ENCODE measurements at regions not wholly inside any gene's neighbourhood (a gene's known extent, or its start where the extent isn't known, plus 50 kb on each side); places are given as distances from the start of the nearest gene placed in this dataset.
A peak's percentile ranks its signal among the peaks of the same experiment; 100 is the strongest.

GRCh38 chr12:58140395-58140794 lies 199.0 kb downstream of the ATP23 start:
- no peaks in the 10 kb centered on the region for H3K36me3 ChIP-seq (replicated peaks)
- no peak for DNase-seq
- H3K27me3 ChIP-seq (replicated peaks), result no peaks in the 10 kb centered on the region
- in situ Hi-C loops (cut with HindIII; ENCODE audit: low pct_ligation_motif_present, low sequenced_read_pairs), result no loop called here
- H3K4me3 ChIP-seq (ENCODE audit: low read depth, low read length), result no peak overlapping the region
- H3K27ac ChIP-seq, result no peak overlapping the region
- TF ChIP-seq CTCF (IDR thresholded peaks at IDR 0.05; ENCODE audit: low read depth, low read length, missing control alignments), result no peak

- Histone ChIP-seq H3K36me3 (replicated peaks) (no peaks in the 10 kb centered on the region), H3K27ac (no peak overlapping the region), H3K4me3 (ENCODE audit: low read depth, low read length) (no peak overlapping the region), H3K27me3 (replicated peaks) (no peaks in the 10 kb centered on the region)
- DNase-seq, result no peak
- in situ Hi-C loops (cut with HindIII; ENCODE audit: low pct_ligation_motif_present, low sequenced_read_pairs), result no loop called here
- TF ChIP-seq CTCF (IDR thresholded peaks at IDR 0.05; ENCODE audit: low read depth, low read length, missing control alignments), result no peak
Measured at GRCh38 chr12:58142991-58143390, 201.6 kb downstream of the ATP23 start.

- Histone ChIP-seq H3K4me3 (ENCODE audit: low read depth, low read length) (no peak overlapping the region), H3K27ac (no peak overlapping the region), H3K36me3 (replicated peaks) (no peaks in the 10 kb centered on the region), H3K27me3 (replicated peaks) (no peaks in the 10 kb centered on the region)
- no peak for TF ChIP-seq CTCF (IDR thresholded peaks at IDR 0.05; ENCODE audit: low read depth, low read length, missing control alignments)
- in situ Hi-C loops (cut with HindIII; ENCODE audit: low pct_ligation_motif_present, low sequenced_read_pairs), result no loop called here
- DNase-seq, result no peak
Measured at GRCh38 chr12:58143498-58143995, 202.2 kb downstream of the ATP23 start.

GRCh38 chr12:58148405-58148804 lies 207.0 kb downstream of the ATP23 start:
- peak; percentile 83 for DNase-seq
- no peak overlapping the region for H3K27ac ChIP-seq
- H3K4me3 ChIP-seq (ENCODE audit: low read depth, low read length), result no peak overlapping the region
- H3K27me3 ChIP-seq (replicated peaks), result no peaks in the 10 kb centered on the region
- no peak for TF ChIP-seq CTCF (IDR thresholded peaks at IDR 0.05; ENCODE audit: low read depth, low read length, missing control alignments)
- no peaks in the 10 kb centered on the region for H3K36me3 ChIP-seq (replicated peaks)
- in situ Hi-C loops (cut with HindIII; ENCODE audit: low pct_ligation_motif_present, low sequenced_read_pairs), result no loop called here

- no peak overlapping the region for H3K27ac ChIP-seq
- no peak for TF ChIP-seq CTCF (IDR thresholded peaks at IDR 0.05; ENCODE audit: low read depth, low read length, missing control alignments)
- in situ Hi-C loops (cut with HindIII; ENCODE audit: low pct_ligation_motif_present, low sequenced_read_pairs), result no loop called here
Measured at GRCh38 chr12:58148976-58149375, 207.6 kb downstream of the ATP23 start.

GRCh38 chr12:58154359-58154758 lies 213.0 kb downstream of the ATP23 start:
- TF ChIP-seq CTCF (IDR thresholded peaks at IDR 0.05; ENCODE audit: low read depth, low read length, missing control alignments), result no peak
- in situ Hi-C loops (cut with HindIII; ENCODE audit: low pct_ligation_motif_present, low sequenced_read_pairs), result no loop called here

More at GRCh38 chr12:58148976-58149375, 207.6 kb downstream of the ATP23 start:
- H3K36me3 ChIP-seq (replicated peaks), result no peaks in the 10 kb centered on the region
- no peak overlapping the region for H3K4me3 ChIP-seq (ENCODE audit: low read depth, low read length)
- no peak for DNase-seq
- no peaks in the 10 kb centered on the region for H3K27me3 ChIP-seq (replicated peaks)

More at GRCh38 chr12:58154359-58154758, 213.0 kb downstream of the ATP23 start:
- Histone ChIP-seq H3K27me3 (replicated peaks) (no peaks in the 10 kb centered on the region), H3K4me3 (ENCODE audit: low read depth, low read length) (no peak overlapping the region), H3K36me3 (replicated peaks) (no peaks in the 10 kb centered on the region), H3K27ac (no peak overlapping the region)
- no peak for DNase-seq
